ENCODE measurements at regions not wholly inside any gene's neighbourhood (a gene's known extent, or its start where the extent isn't known, plus 50 kb on each side); places are given as distances from the start of the nearest gene placed in this dataset.

DNA sequence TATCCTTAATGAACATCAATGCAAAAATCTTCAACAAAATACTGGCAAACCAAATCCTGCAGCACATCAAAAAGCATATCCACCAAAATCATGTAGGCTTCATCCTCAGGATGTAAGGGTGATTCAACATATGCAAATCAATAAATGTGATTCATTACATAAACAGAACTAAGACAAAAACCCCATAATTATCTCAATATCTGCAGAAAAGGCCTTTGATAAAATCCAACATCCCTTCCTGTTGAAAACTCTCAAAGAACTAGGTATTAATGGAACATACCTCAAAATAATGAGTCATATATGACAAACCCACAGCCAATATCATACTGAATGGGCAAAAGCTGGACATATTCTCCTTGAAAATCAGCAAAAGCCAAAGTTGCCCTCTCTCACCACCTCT, 54.6 kb upstream of the DEPDC1 start:
- TF ChIP-seq ZNF384 (IDR thresholded peaks at IDR 0.05): no peak
- TF ChIP-seq FOXM1 (IDR thresholded peaks at IDR 0.05; ENCODE audit: borderline replicate concordance): no peak
- TF ChIP-seq FOXA1 (IDR thresholded peaks at IDR 0.05): no peak
- no peak for TF ChIP-seq SUZ12 (IDR thresholded peaks at IDR 0.05)
- TF ChIP-seq TARDBP (IDR thresholded peaks at IDR 0.05): no peak
- no peak for TF ChIP-seq BHLHE40 (IDR thresholded peaks at IDR 0.05; ENCODE audit: borderline replicate concordance)
- no peak for TF ChIP-seq SP1 (IDR thresholded peaks at IDR 0.05)
- no peak for TF ChIP-seq HDGF (IDR thresholded peaks at IDR 0.05; ENCODE audit: borderline replicate concordance)
- no peak for TF ChIP-seq ARNT (IDR thresholded peaks at IDR 0.05)
- TF ChIP-seq CTBP1 (IDR thresholded peaks at IDR 0.05; ENCODE audit: borderline replicate concordance): no peak
- TF ChIP-seq NFRKB (IDR thresholded peaks at IDR 0.05): no peak

All from HEK293T (cell line).